Glomerular visceral epithelial cell (primary cell): ENCODE measurements at regions not wholly inside any gene's neighbourhood (a gene's known extent, or its start where the extent isn't known, plus 50 kb on each side); places are given as distances from the start of the nearest gene placed in this dataset.
"Not testable (repeated sequence)": the region's sequence is repeated elsewhere in the genome, so short reads cannot be mapped to it uniquely, and the experiment has no call there.

Experiments used
- DNase-seq: peaks from one replicate; pipeline ENCODE4 v3.0.0-alpha.2; 2016; ENCODE audit errors: extremely low spot score

DNA sequence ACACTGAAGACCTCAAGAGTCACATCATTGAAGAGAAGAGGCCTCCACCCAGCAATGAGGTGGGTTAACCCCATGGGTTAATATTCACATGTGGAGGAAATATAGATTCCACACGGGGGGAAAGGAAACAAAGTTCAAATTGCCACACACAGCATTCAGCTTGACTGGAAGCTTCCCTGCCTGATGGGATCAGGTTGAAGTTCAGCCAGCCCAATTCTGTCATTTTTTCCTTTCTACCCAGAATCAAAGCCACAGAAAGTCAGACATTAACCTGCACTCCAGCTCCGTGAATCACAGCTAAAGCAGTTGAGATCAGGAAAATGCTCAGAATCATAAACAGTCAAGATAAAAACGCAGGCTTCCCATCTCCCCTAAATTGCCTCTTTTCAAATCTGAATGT is 208.7 kb upstream of the OBI1 start:
- no peak for DNase-seq

- not testable (repeated sequence) for DNase-seq
These were observed 207.1 kb upstream of the OBI1 start for GRCh38 chr13:78866076-78866475.

DNA sequence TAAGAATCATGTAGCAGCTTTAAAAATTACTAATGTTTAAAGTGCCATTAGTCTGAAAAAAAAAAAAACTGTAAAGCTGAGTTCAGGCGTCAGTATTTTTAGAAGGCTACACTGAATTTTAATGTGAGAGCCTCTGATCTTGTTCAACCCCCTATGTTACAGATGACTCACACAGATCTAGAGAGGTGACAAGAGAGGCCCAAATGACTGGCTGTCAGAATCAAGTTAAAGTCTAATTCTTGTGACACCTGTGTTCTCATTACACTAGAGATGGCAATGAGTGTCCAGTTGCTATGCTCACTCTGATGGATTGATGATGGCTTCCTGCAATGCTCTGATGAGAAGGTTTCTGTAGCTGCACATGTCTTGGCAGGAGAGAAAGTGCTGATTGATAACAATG is 203.5 kb upstream of the OBI1 start:
- no peak for DNase-seq

DNA sequence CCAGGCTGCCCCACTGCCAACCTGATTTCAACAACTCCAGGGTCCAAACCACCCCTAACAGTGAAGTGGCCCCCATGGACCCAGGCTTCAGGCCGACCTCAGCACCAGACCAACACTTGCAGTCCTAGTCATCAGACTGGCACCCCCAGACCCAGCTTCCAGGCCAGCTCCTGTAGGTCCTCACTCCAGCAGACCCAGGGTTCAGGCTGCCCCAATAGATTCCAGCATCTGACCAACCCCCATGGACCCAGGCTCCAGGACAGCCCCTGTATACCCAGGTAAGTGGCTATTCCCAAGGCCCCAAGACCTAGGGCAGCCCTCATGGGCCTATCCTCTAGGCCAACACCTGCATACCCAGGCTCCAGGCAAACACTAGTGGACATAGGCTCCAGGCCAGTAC is 193.8 kb upstream of the OBI1 start:
- no peak for DNase-seq

DNA sequence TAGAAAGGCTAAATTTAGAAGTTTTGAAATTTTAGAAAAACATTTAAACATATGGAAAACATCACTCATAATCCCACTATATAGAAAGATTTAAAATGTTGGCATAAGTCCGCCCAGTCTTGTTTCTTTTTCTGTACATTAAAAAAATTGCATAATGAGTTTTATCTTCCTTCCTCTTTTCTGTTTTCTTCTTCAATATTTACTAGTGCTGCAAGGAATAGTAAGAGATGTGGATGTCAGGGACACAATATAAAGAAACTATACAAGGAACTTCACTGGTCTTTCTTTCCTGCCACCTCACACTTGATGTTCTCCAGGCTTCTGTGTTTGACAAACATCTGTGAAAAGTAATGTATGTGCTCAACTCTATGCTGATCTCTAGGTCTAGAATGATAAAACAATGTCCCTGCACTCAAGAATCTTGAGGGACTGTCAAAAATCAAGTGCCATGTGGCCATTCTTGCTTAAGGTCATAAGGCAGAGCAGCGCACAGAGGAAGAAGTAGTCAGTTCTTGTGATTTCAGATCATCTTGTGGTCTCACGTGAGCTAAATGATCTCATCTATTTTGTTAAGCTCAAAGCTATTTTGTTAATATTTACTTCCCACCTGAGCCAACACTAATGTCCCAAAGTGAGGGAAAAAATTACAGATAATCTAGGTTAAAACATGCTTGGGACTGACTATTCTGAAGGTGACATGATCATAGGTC is 186.9 kb upstream of the OBI1 start:
- DNase-seq: no peak

- no peak for DNase-seq
These were observed 185.2 kb upstream of the OBI1 start for GRCh38 chr13:78844106-78844505.

DNA sequence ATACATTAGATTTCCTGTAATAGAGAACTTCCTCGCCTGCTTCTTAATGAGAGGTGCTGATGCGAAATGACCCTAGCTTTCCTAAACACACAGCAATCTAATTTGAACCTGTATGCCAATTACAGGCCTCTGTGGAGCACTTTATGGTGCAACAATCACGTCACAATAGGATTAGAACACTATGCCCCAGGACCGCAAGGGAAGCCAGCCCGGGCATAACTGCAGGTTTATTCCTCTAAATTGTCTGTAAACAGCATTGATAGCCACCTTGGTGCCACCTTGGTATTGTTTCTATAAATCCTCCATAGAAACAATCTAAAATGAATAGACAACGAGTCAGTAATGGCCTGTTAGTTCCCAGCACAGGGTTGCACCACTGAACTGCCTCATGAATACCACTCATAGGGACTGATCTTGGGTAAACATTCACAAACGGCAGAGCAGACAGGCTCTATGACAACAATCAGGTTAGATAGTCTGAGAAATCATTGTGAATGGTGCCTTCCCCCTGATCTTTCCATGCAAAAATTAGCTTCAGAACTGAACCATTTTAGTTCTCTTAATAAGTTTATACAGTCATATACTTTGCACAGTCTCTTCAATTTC is 182.5 kb upstream of the OBI1 start:
- DNase-seq: no peak

DNA sequence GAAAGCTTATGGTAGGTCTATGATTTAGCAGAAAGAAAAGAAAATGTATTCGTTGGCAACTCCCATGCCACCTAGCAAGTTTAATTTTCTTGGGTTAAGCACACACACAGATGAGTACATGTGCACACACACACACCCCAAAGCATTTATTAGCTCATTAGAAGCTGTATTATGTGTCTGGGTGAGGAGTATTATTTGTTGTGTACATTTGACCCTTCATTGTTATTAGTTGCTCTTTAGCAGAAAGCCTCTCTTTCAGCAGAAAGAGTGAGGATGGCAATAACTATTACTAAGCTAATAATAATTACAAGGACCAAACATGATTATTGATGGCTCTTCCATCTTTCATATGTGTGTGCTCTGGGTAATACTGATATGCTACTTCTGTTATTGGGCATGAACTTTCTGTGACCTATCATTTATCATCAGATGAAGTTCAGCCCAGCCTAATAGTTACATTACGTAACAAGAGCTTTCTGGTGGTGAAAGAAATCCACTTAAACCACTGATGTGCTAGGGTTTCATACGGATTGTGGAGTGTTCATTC is 177.4 kb upstream of the OBI1 start:
- DNase-seq: no peak

DNA sequence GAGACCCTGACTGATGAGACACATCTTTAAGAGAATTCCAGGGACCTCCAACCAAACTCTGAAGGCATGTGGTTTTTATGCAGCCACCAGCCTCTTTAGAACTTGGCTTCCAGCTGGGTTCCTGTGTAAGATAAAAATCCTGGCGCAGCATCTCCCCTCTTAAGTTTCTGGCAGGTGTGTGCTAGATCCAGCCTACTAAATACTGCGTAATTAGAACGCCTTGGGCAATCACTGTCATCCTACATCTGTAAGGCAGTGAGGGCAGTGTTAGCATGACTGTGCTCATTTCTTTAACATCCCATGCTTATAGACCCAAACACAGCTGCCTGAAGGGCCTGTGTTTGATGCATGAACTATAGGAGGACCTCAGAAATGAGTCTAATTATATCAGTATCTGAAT is 173.5 kb upstream of the OBI1 start:
- no peak for DNase-seq

- no peak for DNase-seq
These were observed 171.6 kb upstream of the OBI1 start for GRCh38 chr13:78830508-78830907.

DNA sequence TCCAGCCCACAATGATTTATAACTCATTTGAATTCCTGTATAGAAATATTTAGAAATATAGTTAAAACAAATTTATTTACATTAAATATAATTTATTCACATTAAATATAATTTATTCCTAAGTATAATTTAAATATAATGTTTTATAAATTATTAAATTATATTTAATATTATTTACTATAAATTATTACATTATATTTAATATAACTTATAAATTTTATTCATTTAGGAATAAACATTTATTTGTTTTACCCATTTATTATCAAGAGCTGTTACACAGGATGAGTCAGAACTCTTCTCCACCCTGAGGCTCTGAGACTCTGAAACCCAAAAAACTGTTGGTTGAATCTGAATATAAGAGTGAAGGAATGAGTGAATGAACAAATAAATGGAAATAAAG is 170.9 kb upstream of the OBI1 start:
- DNase-seq: no peak

DNA sequence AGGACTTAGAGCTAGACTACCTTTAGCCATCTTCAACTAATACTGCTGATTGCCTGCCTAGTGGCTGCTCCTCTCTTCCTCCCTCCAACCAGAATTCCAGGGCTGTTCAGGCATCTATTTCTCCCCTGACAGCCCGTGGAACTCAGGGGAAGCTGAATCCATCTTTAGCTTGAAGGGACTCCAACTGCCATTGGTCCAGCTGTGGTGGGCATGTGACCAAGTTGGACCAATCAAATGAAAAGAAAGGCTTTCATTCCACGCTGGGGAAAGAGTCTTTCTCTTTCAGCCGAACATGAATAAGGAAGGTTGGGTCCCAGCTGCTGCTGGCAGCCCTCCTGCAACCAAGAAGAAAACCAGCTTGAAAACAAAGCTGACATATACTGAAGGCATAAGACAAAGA is 168.5 kb upstream of the OBI1 start:
- no peak for DNase-seq

DNA sequence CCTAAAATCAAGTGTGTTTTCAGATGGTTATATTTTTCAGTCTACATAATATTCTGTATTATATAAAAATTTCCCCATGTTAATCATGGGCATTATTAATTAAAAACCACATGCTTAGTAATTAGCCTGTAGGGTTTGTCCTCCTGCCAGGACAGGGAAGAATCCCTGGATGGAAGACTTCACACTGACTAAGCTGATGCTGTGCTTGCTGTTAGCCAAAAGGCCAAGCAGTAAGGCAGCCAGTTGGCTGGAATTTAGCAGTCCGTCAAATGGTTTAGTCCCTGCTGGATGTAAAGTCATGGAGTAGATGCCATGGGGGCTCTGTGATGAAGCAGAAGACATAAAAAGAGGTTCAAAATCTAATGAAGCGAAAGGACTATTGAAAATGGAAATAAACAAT is 168.0 kb upstream of the OBI1 start:
- no peak for DNase-seq

GRCh38 chr13:78826312-78826711 is 167.4 kb upstream of the OBI1 start:
- DNase-seq: no peak

DNA sequence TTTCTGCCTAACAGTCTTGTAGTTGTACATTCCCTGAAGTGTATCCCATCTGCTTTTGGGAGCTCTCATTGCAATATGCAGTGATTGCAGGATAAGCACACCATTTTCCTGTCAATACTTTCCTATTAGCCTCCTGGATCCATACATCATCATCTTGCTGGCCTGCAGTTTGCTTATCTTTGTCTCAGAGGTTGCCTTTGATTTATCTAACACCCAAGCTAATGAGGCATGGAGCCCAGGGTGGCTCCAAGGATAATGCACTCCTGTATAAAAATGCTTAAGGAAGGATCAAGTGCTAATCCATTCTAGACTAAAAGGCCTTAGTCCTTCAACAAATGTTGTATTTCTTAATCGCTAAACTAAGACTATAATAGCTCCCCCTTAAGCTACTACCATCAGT is 161.6 kb upstream of the OBI1 start:
- DNase-seq: no peak

DNA sequence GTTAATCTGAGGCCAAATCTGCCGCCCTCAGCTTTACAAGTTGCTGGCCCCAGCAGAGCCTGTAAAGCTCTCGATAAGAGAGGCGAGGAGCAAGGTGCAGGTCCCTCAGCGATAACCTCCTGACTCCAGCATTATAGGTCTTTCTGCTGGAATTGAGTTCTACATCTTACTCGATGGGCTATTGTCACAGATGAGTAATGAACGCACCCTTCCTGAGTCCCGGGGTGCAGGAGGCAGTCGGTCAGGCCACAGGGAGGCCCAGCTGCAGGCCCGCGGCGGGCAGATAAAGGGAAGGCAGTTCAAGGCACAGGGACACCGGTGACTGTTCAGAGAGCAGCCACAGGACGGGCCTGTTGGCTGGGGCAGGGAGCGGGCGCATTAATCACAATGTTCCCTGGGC is 157.6 kb upstream of the OBI1 start:
- DNase-seq: no peak

DNA sequence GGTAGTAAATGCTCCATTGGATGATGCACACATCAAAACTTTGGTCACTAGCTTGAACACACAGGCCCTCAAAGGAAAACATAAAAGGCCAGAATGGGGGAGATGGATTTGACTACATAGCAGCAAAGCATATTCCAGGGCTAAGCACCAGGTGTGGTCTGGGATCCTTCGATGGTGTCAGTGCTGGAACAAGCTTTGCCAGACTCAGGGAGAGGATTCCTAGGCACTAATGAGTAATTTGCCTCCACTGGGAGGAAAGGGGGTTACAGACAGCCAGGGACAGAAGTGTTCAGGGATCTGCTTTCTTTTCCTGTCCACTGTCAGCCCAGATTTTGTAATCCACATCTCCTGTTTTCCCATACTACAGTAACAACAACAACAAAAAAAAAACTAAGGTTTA is 157.2 kb upstream of the OBI1 start:
- DNase-seq: no peak

- no peak for DNase-seq
These were observed 147.5 kb upstream of the OBI1 start for GRCh38 chr13:78806457-78806856.

GRCh38 chr13:78802912-78803311 is 144.0 kb upstream of the OBI1 start:
- no peak for DNase-seq

DNA sequence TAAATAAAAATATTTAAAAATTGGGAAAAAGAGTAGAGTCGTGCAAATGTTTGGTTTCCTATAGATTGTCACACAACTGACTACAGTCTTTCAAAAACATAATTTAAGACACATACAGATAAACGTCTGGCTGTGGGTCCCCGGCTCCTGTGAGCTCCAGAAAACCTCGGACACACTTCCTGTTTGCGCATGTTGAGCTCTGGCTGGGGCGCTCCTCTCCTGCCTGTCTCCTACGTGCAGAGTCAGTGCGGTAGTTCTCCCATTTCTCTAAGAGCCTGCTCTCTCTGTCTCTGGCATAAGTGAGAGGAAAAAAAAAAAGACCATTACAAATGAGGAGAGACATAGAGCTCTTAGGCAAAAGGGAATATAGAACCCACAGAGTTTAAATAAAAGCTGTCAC is 128.2 kb upstream of the OBI1 start:
- DNase-seq: no peak

DNA sequence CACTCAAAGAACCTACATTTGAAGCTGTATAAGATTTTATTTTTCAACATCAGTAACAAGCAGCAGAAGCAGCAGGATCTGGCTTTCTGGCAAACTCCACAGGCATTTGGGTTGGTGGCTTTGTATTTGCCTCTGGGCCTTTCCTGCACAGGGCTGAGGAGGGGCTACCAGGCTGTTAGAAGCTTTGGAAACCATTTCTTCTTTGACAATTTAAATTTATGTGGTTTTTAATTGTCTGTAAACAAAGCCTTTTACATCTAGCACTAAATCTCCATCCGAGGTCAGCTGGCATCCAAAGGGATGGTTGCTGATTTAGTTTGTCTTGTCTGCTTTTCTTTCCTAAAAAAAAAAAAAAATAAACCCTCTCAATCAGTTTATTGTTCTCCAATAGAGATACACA is 127.5 kb upstream of the OBI1 start:
- DNase-seq: no peak

DNA sequence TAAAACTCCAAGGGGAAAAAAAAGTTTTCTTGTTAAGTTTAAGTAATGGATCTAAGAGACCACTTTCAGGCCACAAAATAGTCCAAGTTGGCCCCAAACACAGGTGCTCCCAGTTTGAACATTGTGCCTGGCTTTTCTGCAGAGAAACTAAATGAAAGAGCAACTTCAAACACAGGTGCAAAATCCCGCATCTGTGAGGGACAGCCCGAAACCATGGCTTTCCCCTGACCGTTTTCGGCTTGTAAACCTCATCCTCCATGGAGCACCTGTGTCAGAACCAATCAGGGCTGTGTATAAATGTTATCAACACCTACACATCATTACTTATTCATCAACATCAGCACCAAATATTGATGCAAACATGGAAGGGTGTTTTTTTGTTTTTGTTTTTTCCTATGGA is 126.8 kb upstream of the OBI1 start:
- no peak for DNase-seq

- no peak for DNase-seq
These were observed 125.2 kb upstream of the OBI1 start for GRCh38 chr13:78784014-78784750.
